Heart left ventricle (tissue), 16 donors: ENCODE measurements at regions not wholly inside any gene's neighbourhood (a gene's known extent, or its start where the extent isn't known, plus 50 kb on each side); places are given as distances from the start of the nearest gene placed in this dataset.

Experiments used
- ATAC-seq, 4 donors: fragments of 200-7000 bp; cut with Tn5 transposase; one replicate each; pipeline ENCODE4 v1.9.1; 2020 to 2022; ENCODE audit warnings: moderate library complexity in 4 of 4, mild to moderate bottlenecking in 3 of 4, moderate number of reproducible peaks in 1 of 4
- DNase-seq, 5 donors: peaks; one replicate each; pipeline ENCODE4 v3.0.0-alpha.2; 2020
- H3K27ac ChIP-seq, 12 donors: fragments of 200-600 bp; sonication (generic) in 4 of 12; one replicate each; pipeline versions ENCODE4 v1.5.0 to v1.8.0; 2016 to 2022; ENCODE audit warnings: mild to moderate bottlenecking in 2 of 12
- H3K27me3 ChIP-seq, 9 donors: fragments of 200-600 bp; sonication (generic) in 2 of 9; one replicate each; pipeline versions ENCODE4 v1.5.1 to v1.8.0; 2016 to 2022; ENCODE audit warnings: mild to moderate bottlenecking in 3 of 9
- H3K36me3 ChIP-seq, 9 donors: fragments of 200-600 bp; sonication (generic) in 2 of 9; one replicate each; pipeline versions ENCODE4 v1.5.0 to v1.8.0; 2018 to 2022; ENCODE audit warnings: mild to moderate bottlenecking in 2 of 9
- H3K4me1 ChIP-seq, 12 donors: fragments of 200-600 bp; sonication (generic) in 4 of 12; one replicate each; pipeline versions ENCODE4 v1.5.0 to v1.8.0; 2016 to 2022; ENCODE audit warnings: mild to moderate bottlenecking in 3 of 12
- H3K4me3 ChIP-seq, 12 donors: fragments of 200-600 bp; sonication (generic) in 4 of 12; one replicate each; pipeline versions ENCODE4 v1.5.0 to v1.8.0; 2017 to 2022; ENCODE audit warnings: mild to moderate bottlenecking in 9 of 12, moderate library complexity in 4 of 12
- H3K9me3 ChIP-seq, 12 donors: fragments of 200-600 bp; sonication (generic) in 4 of 12; one replicate each; pipeline versions ENCODE4 v1.5.0 to v1.8.0; 2016 to 2022; ENCODE audit warnings: mild to moderate bottlenecking in 1 of 12
- CTCF ChIP-seq, 12 donors: fragments of 200-600 bp; sonication (generic) in 4 of 12; IDR thresholded peaks; one replicate each; pipeline versions ENCODE4 v1.5.0 to v1.8.0; 2018 to 2022; ENCODE audit warnings: antibody characterized with exemption in 12 of 12, mild to moderate bottlenecking in 5 of 12
- POLR2A ChIP-seq, 2 donors: fragments of 450-650 bp; IDR thresholded peaks; one replicate each; pipeline ENCODE4 v1.6.1; 2017; ENCODE audit warnings: antibody characterized with exemption in 2 of 2, mild to moderate bottlenecking in 2 of 2, moderate library complexity in 2 of 2
- WGBS, 4 donors: extraction: QIAGEN DNeasy Blood & Tissue Kit in 2 of 4; methylation state at CpG; one replicate each; pipeline versions ENCODE4 v1.1.5 to v1.1.7; 2013 to 2018; 5-methylcytosine and 5-hydroxymethylcytosine counted together
- intact Hi-C, 10 donors: fragments of 100-400 bp; cut with DNase I; formaldehyde crosslinking; loops; one replicate each; pipeline versions ENCODE4 v1.11.1 to v1.14.2; 2022
- donor health status: ischemic (EF 13 %, LVEDD 7.1; RV severe dilation, severe dysfunction).
- donor health status: healthy with polysubstance abuse.
- donor health status: DM: no; HTN: yes; CAD: no.
- donor health status: DM: no; HTN: no; CAD: no.
- donor health status: ischemic (EF 25% LVEDD 6.9; RV normal size, moderate dysfunction).
- donor health status: ischemic (EF 25% LVEDD 5.7; RV mildly dilated, moderate dysfunction).
- donor health status: healthy.
- donor health status: DM: yes; HTN: yes; CAD: no.
- donor health status: ischemic (EF 35%, LVEDD 5.7; RV mildly dilated, moderate dysfunction).
- donor health status: nonischemic (EF 11% LVEDD 7.7; RV severe dilation, severe dysfunction).
- donor health status: DM: yes; HTN: yes; CAD: no.
- donor health status: PGD.
- donor health status: ischemic (EF 29% LVEDD 5.4; RV normal size, mild dysfunction).
- donor health status: nonischemic (EF 23%, LVEDD 6.1; RV moderate dilation, normal function).

DNA sequence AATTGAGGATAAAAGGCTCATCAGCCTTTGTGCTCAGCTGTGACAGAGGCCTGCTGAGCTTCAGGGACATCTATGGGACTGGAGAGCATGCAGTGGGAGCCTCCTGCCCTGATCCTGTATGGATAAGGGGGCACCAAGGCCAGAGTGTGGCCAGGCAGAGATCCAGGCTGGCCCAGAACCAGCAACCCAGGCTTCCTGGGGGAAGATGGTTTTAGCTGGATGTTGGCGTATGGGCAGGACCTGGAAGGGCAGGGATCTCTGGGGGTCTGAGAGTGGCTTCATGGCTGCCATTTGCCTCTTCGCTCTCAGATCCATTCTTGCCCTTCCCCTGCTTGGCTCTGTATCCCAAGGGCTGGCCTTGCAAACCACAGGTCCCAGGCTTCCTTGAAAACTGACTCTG lies 169.9 kb downstream of the MACROH2A1 start:
- no peak for DNase-seq
- Histone ChIP-seq H3K4me3 (no peak overlapping the region), H3K27me3 (no peaks in the 10 kb centered on the region), H3K27ac (no peak overlapping the region), H3K4me1 (peaks cover 0 to 21% (median 6%) of the 10 kb centered on the region in 12 donors), H3K9me3 (no peaks in the 10 kb centered on the region), H3K36me3 (no peaks in the 10 kb centered on the region)
- no peak for ATAC-seq
- TF ChIP-seq CTCF (IDR thresholded peaks at IDR 0.05): no peak
- TF ChIP-seq POLR2A (IDR thresholded peaks at IDR 0.05): no peak
- WGBS, 4 donors: 94 to 100% (median 100%) methylated on average over 1 to 2 of the region's 2 CpGs
- intact Hi-C loops: no loop called here

DNA sequence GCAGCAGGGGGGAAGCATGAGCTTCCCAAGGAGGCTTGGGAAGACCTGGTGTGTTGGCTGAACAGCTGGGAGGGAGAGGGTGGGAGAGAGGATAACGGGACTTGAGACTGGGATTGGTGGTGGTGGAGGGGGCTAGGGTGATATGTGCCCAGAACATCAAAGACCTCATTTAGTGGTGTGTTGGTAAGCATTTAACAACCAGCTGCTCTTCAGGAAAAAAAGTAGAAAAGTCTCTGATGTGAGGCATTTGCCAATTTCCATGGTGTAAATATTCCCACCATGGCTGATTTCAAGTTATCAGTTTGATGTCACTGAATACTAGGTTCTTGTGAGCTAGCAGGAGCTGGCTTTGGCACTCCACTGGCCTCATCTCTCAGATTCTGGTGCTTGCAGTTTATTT lies 170.8 kb downstream of the MACROH2A1 start:
- TF ChIP-seq POLR2A (IDR thresholded peaks at IDR 0.05) (no peak), CTCF (IDR thresholded peaks at IDR 0.05) (no peak)
- no peak overlapping the region for H3K27ac ChIP-seq
- intact Hi-C loops: no loop called here
- no peaks in the 10 kb centered on the region for H3K27me3 ChIP-seq
- ATAC-seq (no peak), DNase-seq (no peak)
- H3K4me1 ChIP-seq: peaks cover 0 to 21% (median 6%) of the 10 kb centered on the region in 12 donors
- H3K4me3 ChIP-seq: no peak overlapping the region
- WGBS, 4 donors: 75 to 91% (median 82%) methylated on average over 1 of the region's 1 CpG
- no peaks in the 10 kb centered on the region for H3K36me3 ChIP-seq
- no peaks in the 10 kb centered on the region for H3K9me3 ChIP-seq

- no peak overlapping the region for H3K4me3 ChIP-seq
- H3K36me3 ChIP-seq: no peaks in the 10 kb centered on the region
- DNase-seq: no peak
- no peak for ATAC-seq
- H3K27ac ChIP-seq: no peak overlapping the region
- H3K27me3 ChIP-seq: no peaks in the 10 kb centered on the region
- intact Hi-C loops: no loop called here
- TF ChIP-seq POLR2A (IDR thresholded peaks at IDR 0.05) (no peak), CTCF (IDR thresholded peaks at IDR 0.05) (no peak)
- H3K4me1 ChIP-seq: peaks cover 0 to 21% (median 3%) of the 10 kb centered on the region in 12 donors
- no peaks in the 10 kb centered on the region for H3K9me3 ChIP-seq
- 78 to 83% (median 79%) methylated on average over 6 of the region's 6 CpGs for WGBS, 4 donors
Observed at GRCh38 chr5:135227064-135228022, 171.7 kb downstream of the MACROH2A1 start.

- intact Hi-C loops: no loop called here
- no peaks in the 10 kb centered on the region for H3K27me3 ChIP-seq
- no peak overlapping the region for H3K4me3 ChIP-seq
- WGBS, 4 donors: 54 to 69% (median 54%) methylated on average over 16 of the region's 16 CpGs
- DNase-seq: no peak
- H3K9me3 ChIP-seq: no peaks in the 10 kb centered on the region
- H3K36me3 ChIP-seq: no peaks in the 10 kb centered on the region
- peaks cover 0 to 21% (median 3%) of the 10 kb centered on the region in 12 donors for H3K4me1 ChIP-seq
- ATAC-seq: no peak
- no peak overlapping the region for H3K27ac ChIP-seq
- no peak for TF ChIP-seq POLR2A (IDR thresholded peaks at IDR 0.05)
- TF ChIP-seq CTCF (IDR thresholded peaks at IDR 0.05): no peak
Observed at GRCh38 chr5:135225856-135226560, 173.0 kb downstream of the MACROH2A1 start.
